Calu3 (cell line): ENCODE measurements at regions not wholly inside any gene's neighbourhood (a gene's known extent, or its start where the extent isn't known, plus 50 kb on each side); places are given as distances from the start of the nearest gene placed in this dataset.

Experiments
- BruUV-seq: library from RNA; stranded (reverse); fragments of 400-500 nt; replicated peaks from 2 replicates; lab custom pipeline; 2021; lab: Mats Ljungman, UMichigan
- CTCF ChIA-PET: fragments of 300-600 bp; sonication (Branson Sonifier 250); formaldehyde crosslinking; loops from one replicate; lab custom pipeline; 2022; ENCODE audit warnings: antibody characterized with exemption; lab: Charles Lee
- DNase-seq: peaks from one replicate; pipeline ENCODE4 v3.0.0; 2022
- H3K27ac Mint-ChIP-seq: one replicate; pipeline ENCODE4 v1.8.0; 2022; ENCODE audit warnings: mixed read lengths; ENCODE audit not compliant: unreplicated experiment
- H3K27me3 Mint-ChIP-seq: one replicate; pipeline ENCODE4 v1.8.0; 2022; ENCODE audit warnings: mixed read lengths; ENCODE audit not compliant: unreplicated experiment
- H3K36me3 Mint-ChIP-seq: one replicate; pipeline ENCODE4 v1.8.0; 2022; ENCODE audit warnings: mild to moderate bottlenecking, moderate library complexity, mixed read lengths; ENCODE audit not compliant: insufficient read depth, unreplicated experiment
- H3K4me1 Mint-ChIP-seq: one replicate; pipeline ENCODE4 v1.8.0; 2022; ENCODE audit warnings: mild to moderate bottlenecking, low read depth, mixed read lengths; ENCODE audit not compliant: unreplicated experiment
- H3K4me3 Mint-ChIP-seq: one replicate; pipeline ENCODE4 v1.8.0; 2022; ENCODE audit warnings: mild to moderate bottlenecking, low read depth, moderate library complexity, mixed read lengths; ENCODE audit not compliant: unreplicated experiment
- H3K9me3 Mint-ChIP-seq: one replicate; pipeline ENCODE4 v1.8.0; 2022; ENCODE audit warnings: low read depth, mixed read lengths; ENCODE audit not compliant: unreplicated experiment
- intact Hi-C: fragments of 100-400 bp; cut with micrococcal nuclease; formaldehyde crosslinking; loops from one replicate; pipeline ENCODE4 v1.10.0; 2022; ENCODE audit not compliant: unreplicated experiment
- TF ChIP-seq, protein P1 (sequence below): fragments of 200-600 bp; IDR thresholded peaks from one replicate; pipeline ENCODE4 v1.8.0; 2022; ENCODE audit warnings: antibody characterized with exemption; ENCODE audit not compliant: unreplicated experiment

DNA sequence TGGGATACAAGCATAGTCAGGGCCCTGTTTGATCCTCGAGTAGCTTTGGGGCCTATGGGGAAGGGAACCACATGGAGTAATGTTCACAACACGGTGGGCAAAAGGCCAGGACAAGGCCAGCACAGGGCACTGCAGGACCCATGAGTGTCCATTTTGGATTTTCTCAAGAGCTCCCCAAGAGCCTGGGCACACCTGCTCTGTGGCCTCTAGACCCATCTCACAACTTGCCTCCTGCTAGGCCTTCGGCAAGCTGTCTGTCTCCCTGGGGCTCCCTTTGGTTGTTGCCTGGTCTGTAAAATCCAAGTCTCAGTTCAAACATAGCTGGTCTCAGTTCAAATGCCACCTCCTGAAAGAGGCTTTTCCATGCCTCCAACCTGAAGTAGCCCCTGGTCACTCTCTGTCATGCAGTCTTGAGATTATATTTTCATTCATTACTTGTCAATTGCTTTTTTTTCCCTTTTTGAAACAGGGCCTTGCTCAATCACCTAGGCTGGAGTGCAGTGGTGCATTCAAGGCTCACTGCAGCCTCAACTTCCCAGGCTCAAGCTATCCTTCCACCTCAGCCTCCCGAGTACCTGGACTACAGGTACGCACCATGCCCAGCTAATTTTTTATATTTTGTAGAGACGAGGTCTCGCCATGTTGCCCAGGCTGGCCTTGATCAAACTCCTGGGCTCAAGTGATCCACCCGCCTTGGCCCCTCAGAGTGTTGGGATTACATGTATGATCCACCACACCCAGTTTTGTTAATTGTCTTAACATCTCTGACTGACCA, 107.4 kb downstream of the MATN1 start:
- no peak overlapping the region for H3K27ac Mint-ChIP-seq
- H3K36me3 Mint-ChIP-seq, result no peaks in the 10 kb centered on the region
- peaks cover 4% of the 10 kb centered on the region for H3K9me3 Mint-ChIP-seq
- BruUV-seq, result no TSS peak
- CTCF ChIA-PET, result no interaction called here
- intact Hi-C loops, result no loop called here
- H3K27me3 Mint-ChIP-seq, result peaks cover 67% of the 10 kb centered on the region
- H3K4me3 Mint-ChIP-seq, result no peak overlapping the region
- DNase-seq, result no peak
- peaks cover 8% of the 10 kb centered on the region for H3K4me1 Mint-ChIP-seq
- TF ChIP-seq, protein P1, sequence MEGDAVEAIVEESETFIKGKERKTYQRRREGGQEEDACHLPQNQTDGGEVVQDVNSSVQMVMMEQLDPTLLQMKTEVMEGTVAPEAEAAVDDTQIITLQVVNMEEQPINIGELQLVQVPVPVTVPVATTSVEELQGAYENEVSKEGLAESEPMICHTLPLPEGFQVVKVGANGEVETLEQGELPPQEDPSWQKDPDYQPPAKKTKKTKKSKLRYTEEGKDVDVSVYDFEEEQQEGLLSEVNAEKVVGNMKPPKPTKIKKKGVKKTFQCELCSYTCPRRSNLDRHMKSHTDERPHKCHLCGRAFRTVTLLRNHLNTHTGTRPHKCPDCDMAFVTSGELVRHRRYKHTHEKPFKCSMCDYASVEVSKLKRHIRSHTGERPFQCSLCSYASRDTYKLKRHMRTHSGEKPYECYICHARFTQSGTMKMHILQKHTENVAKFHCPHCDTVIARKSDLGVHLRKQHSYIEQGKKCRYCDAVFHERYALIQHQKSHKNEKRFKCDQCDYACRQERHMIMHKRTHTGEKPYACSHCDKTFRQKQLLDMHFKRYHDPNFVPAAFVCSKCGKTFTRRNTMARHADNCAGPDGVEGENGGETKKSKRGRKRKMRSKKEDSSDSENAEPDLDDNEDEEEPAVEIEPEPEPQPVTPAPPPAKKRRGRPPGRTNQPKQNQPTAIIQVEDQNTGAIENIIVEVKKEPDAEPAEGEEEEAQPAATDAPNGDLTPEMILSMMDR, result no peak

DNA sequence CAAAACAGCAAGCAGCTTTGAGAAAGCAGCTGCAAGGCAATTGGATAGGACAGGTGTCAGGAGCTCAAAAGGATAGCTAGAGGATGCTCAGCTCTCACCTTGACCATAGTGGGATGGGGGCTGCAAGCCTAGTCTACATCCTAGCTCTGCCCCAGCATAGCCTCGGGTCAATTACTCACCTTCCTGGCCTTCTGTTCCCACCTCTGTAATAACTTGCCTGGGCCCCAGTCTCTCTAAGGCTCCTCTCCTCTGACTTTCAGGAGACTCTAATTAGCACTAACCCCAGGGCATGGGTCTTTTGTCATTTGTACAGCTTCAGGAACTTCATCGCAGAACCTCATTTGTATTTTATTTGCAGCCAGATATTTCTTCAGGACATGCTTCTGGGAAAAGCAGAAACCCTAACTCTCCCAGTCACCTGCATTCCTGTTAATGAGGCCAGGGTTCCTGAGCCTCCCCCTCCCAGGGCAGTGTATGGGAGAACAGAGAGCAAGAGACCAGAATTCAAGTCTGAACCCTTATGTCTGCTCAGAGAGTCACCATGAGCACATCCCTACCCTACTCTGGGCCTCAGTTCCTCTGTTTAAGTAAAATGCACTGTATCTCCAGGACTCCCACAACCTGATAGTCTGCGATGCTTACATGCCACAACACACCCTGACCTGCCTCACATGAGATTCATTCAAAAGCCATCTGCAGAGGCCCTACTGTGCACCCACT, 108.1 kb downstream of the MATN1 start:
- TF ChIP-seq, protein P1, result no peak
- peaks cover 8% of the 10 kb centered on the region for H3K4me1 Mint-ChIP-seq
- no TSS peak for BruUV-seq
- intact Hi-C loops, result no loop called here
- H3K27ac Mint-ChIP-seq, result no peak overlapping the region
- H3K36me3 Mint-ChIP-seq, result no peaks in the 10 kb centered on the region
- H3K4me3 Mint-ChIP-seq, result no peak overlapping the region
- DNase-seq, result no peak
- H3K9me3 Mint-ChIP-seq, result peaks cover 4% of the 10 kb centered on the region
- peaks cover 73% of the 10 kb centered on the region for H3K27me3 Mint-ChIP-seq
- CTCF ChIA-PET, result no interaction called here

DNA sequence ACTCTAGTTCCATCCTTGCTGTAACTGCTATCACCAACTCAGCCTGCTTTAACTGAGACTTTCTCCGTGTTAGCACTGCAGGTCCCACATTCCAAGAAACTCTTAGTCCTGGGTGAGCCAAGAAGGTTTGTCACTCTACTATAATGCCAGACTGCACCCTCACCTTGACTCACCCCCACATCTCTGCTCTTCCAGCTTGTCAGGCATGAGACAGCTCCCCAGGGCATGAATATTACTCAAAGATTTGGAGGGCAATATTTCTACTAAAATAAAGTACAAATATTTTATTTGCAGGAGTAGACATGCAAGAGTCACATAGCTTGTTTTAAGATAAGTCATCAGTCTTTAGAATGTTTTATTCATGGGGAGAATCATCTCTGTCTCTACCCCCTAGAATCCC, 110.2 kb downstream of the MATN1 start:
- Mint-ChIP-seq H3K4me1 (peaks cover 2% of the 10 kb centered on the region), H3K27ac (no peak overlapping the region), H3K9me3 (peaks cover 4% of the 10 kb centered on the region), H3K4me3 (no peak overlapping the region), H3K27me3 (peaks cover 85% of the 10 kb centered on the region), H3K36me3 (no peaks in the 10 kb centered on the region)
- DNase-seq, result no peak
- no TSS peak for BruUV-seq
- intact Hi-C loops, result no loop called here
- CTCF ChIA-PET, result interaction anchor here (0.6 kb wide), 1 partner anchor 871 kb away, joined by 4 read pairs; no protein-coding TSS in a partner anchor
- TF ChIP-seq, protein P1, result no peak

GRCh38 chr1:30612536-30613065, 110.8 kb downstream of the MATN1 start:
- BruUV-seq, result no TSS peak
- Mint-ChIP-seq H3K27ac (no peak overlapping the region), H3K4me3 (no peak overlapping the region), H3K36me3 (no peaks in the 10 kb centered on the region), H3K27me3 (peaks cover 91% of the 10 kb centered on the region), H3K4me1 (no peaks in the 10 kb centered on the region), H3K9me3 (peaks cover 4% of the 10 kb centered on the region)
- TF ChIP-seq, protein P1, result no peak
- intact Hi-C loops, result no loop called here
- CTCF ChIA-PET, result interaction anchor here (0.6 kb wide), 1 partner anchor 871 kb away, joined by 4 read pairs; no protein-coding TSS in a partner anchor
- no peak for DNase-seq
